GM12873 (cell line): ENCODE measurements at regions not wholly inside any gene's neighbourhood (a gene's known extent, or its start where the extent isn't known, plus 50 kb on each side); places are given as distances from the start of the nearest gene placed in this dataset.

Experiments
- CTCF ChIP-seq: IDR thresholded peaks from 2 replicates; pipeline ENCODE4 v1.5.1; 2012; ENCODE audit warnings: low read depth, mild to moderate bottlenecking, moderate library complexity, low read length, control low read depth; ENCODE audit not compliant: insufficient read depth; ENCODE audit errors: missing control alignments

- no peak for TF ChIP-seq CTCF
Measured at GRCh38 chr14:62347562-62348011, 585.4 kb downstream of the SNAPC1 start.

- no peak for TF ChIP-seq CTCF
Measured at GRCh38 chr14:62357362-62357761, 595.1 kb downstream of the SNAPC1 start.

GRCh38 chr14:62364161-62364560 is 601.9 kb downstream of the SNAPC1 start:
- no peak for TF ChIP-seq CTCF

GRCh38 chr14:62364800-62365280 is 602.6 kb downstream of the SNAPC1 start:
- no peak for TF ChIP-seq CTCF

- no peak for TF ChIP-seq CTCF
Measured at GRCh38 chr14:62369919-62370560, 607.8 kb downstream of the SNAPC1 start.

GRCh38 chr14:62373944-62374343 is 611.7 kb downstream of the SNAPC1 start:
- TF ChIP-seq CTCF, result no peak

- TF ChIP-seq CTCF, result no peak
Measured at GRCh38 chr14:62378057-62378456, 615.8 kb downstream of the SNAPC1 start.
